ENCODE measurements at regions not wholly inside any gene's neighbourhood (a gene's known extent, or its start where the extent isn't known, plus 50 kb on each side); places are given as distances from the start of the nearest gene placed in this dataset.

- no peak for DNase-seq
- TF ChIP-seq, protein P1, sequence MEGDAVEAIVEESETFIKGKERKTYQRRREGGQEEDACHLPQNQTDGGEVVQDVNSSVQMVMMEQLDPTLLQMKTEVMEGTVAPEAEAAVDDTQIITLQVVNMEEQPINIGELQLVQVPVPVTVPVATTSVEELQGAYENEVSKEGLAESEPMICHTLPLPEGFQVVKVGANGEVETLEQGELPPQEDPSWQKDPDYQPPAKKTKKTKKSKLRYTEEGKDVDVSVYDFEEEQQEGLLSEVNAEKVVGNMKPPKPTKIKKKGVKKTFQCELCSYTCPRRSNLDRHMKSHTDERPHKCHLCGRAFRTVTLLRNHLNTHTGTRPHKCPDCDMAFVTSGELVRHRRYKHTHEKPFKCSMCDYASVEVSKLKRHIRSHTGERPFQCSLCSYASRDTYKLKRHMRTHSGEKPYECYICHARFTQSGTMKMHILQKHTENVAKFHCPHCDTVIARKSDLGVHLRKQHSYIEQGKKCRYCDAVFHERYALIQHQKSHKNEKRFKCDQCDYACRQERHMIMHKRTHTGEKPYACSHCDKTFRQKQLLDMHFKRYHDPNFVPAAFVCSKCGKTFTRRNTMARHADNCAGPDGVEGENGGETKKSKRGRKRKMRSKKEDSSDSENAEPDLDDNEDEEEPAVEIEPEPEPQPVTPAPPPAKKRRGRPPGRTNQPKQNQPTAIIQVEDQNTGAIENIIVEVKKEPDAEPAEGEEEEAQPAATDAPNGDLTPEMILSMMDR (IDR thresholded peaks at IDR 0.05; ENCODE audit: low read depth, low read length) = no peak
- H3K4me3 ChIP-seq (ENCODE audit: low read depth, low read length) = no peak overlapping the region
- H3K36me3 ChIP-seq = no peaks in the 10 kb centered on the region
- H3K4me1 ChIP-seq = peaks cover 19% of the 10 kb centered on the region
- H3K9me3 ChIP-seq = no peaks in the 10 kb centered on the region; the same call in 1 of the 2 replicates
- H3K27me3 ChIP-seq = no peaks in the 10 kb centered on the region
Measured at GRCh38 chr4:147056940-147057610, 111.4 kb upstream of the TTC29 start.

GRCh38 chr4:147057611-147058190 is 112.0 kb upstream of the TTC29 start:
- Histone ChIP-seq H3K4me3 (ENCODE audit: low read depth, low read length) (no peak overlapping the region), H3K27me3 (no peaks in the 10 kb centered on the region), H3K9me3 (no peaks in the 10 kb centered on the region; the same call in 1 of the 2 replicates), H3K4me1 (peaks cover 16% of the 10 kb centered on the region), H3K36me3 (no peaks in the 10 kb centered on the region)
- no peak for DNase-seq
- TF ChIP-seq, protein P1 (IDR thresholded peaks at IDR 0.05; ENCODE audit: low read depth, low read length) = no peak

DNA sequence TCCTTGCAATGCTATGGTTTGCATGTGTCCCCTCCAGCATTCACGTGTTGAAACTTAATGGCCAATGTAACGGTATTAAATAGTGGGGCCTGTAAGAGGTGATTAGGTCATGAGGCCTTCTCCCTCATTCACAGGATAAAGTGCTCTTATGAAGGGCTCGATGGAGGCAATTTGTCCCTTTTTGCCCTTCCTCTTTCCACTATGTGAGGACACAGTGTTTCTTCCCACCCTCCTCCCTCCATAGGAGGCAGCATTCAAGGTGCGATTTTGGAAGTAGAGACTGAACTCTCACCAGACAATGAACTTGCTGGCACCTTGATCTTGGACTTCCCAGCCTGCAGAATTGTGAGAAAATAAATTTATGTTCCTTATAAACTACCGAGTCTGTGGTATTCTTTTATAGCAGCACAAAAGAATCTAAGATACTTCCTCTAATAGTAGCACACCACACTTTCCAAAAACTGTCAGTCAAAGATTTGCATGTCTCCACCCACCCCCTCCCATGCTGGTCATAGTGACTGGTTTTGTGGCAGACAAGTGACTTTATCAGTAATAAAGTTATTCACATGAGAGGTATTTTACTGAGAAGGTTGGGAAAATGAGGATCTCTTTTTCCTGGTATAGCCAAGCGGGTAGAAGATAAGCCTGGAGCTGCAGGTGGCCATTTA is 113.5 kb upstream of the TTC29 start:
- no peak overlapping the region for H3K4me3 ChIP-seq (ENCODE audit: low read depth, low read length)
- peaks cover 8% of the 10 kb centered on the region for H3K4me1 ChIP-seq
- no peaks in the 10 kb centered on the region for H3K36me3 ChIP-seq
- DNase-seq = no peak
- no peaks in the 10 kb centered on the region; the same call in 1 of the 2 replicates for H3K9me3 ChIP-seq
- TF ChIP-seq, protein P1 (IDR thresholded peaks at IDR 0.05; ENCODE audit: low read depth, low read length) = no peak
- no peaks in the 10 kb centered on the region for H3K27me3 ChIP-seq

DNA sequence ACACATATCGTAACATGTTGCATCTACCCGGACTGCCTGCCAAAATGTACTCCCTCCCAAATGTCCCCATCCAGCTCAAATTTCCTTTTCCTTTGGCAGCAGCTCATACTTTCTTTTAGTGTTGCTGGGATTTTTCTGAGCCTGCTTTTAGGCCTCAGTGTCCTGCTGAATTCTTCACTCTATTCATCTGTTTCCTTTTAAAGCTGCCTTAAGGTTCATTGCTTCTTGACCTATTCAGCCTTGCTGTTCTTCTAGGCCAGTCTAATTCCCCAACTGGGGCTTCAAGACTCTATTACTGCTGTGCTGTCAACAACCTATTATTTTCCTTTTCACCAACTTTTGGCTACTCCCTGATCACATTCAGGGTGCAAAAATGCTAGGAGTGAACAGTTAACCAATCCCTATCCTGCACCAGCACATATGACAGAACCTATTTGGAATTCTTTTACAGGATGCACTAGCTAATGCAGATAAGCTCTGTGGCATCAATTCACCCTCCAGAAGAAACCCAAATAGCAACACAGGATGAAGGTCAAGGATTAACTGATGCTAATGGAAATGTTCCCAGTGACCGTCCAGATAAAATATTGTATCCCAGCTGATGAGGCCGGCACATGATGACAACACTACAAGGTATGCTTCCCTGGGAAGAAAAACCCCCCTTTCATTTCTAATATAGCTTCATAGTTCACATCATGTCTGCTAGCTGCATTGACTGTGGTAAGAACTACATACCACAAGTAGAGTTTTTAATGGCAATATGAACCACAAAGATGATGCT is 114.7 kb upstream of the TTC29 start:
- TF ChIP-seq, protein P1 (IDR thresholded peaks at IDR 0.05; ENCODE audit: low read depth, low read length) = no peak
- H3K9me3 ChIP-seq = no peaks in the 10 kb centered on the region; the same call in 1 of the 2 replicates
- peaks cover 2% of the 10 kb centered on the region; the same call in 1 of the 2 replicates for H3K4me1 ChIP-seq
- H3K27me3 ChIP-seq = no peaks in the 10 kb centered on the region
- no peak overlapping the region for H3K4me3 ChIP-seq (ENCODE audit: low read depth, low read length)
- no peaks in the 10 kb centered on the region for H3K36me3 ChIP-seq
- DNase-seq = no peak

- Histone ChIP-seq H3K4me3 (ENCODE audit: low read depth, low read length) (no peak overlapping the region), H3K4me1 (peaks cover 2% of the 10 kb centered on the region), H3K9me3 (no peaks in the 10 kb centered on the region), H3K36me3 (no peaks in the 10 kb centered on the region), H3K27me3 (no peaks in the 10 kb centered on the region)
- TF ChIP-seq, protein P1 (IDR thresholded peaks at IDR 0.05; ENCODE audit: low read depth, low read length) = no peak
- no peak for DNase-seq
Measured at GRCh38 chr4:147064856-147065255, 119.2 kb upstream of the TTC29 start.

All from BE2C (cell line).